Astrocyte (in vitro differentiated cells and primary cell): ENCODE measurements at regions not wholly inside any gene's neighbourhood (a gene's known extent, or its start where the extent isn't known, plus 50 kb on each side); places are given as distances from the start of the nearest gene placed in this dataset.

Source experiments
- DNase-seq: peaks from one replicate; pipeline ENCODE4 v3.0.0-alpha.2; 2010; ENCODE audit warnings: low read depth
- FAIRE-seq: peaks from 2 replicates; lab custom pipeline; 2011; peaks lifted over from hg19 to GRCh38; lab: Jason Lieb, UNC
- H2AFZ ChIP-seq: 2 replicates; pipeline ENCODE4 v1.6.0; 2012; ENCODE audit warnings: low read depth, low read length, inconsistent platforms
- H3K27ac ChIP-seq: 2 replicates; pipeline ENCODE4 v1.5.1; 2011; ENCODE audit warnings: low read depth, low read length, inconsistent platforms
- H3K27me3 ChIP-seq: 2 replicates; pipeline ENCODE4 v1.6.0; 2011; ENCODE audit warnings: low read length, inconsistent platforms; ENCODE audit not compliant: insufficient read depth
- H3K36me3 ChIP-seq: 2 replicates; pipeline ENCODE4 v1.5.1; 2011; ENCODE audit warnings: low read length, inconsistent platforms; ENCODE audit not compliant: insufficient read depth
- H3K4me1 ChIP-seq: 2 replicates; pipeline ENCODE4 v1.5.1; 2011; ENCODE audit warnings: low read length, inconsistent platforms; ENCODE audit not compliant: insufficient read depth
- H3K4me2 ChIP-seq: 2 replicates; pipeline ENCODE4 v1.6.0; 2012; ENCODE audit warnings: low read length, inconsistent platforms
- H3K4me3 ChIP-seq: 2 replicates; pipeline ENCODE4 v1.5.1; 2011; ENCODE audit warnings: low read depth, mild to moderate bottlenecking, low read length, inconsistent platforms; ENCODE audit not compliant: insufficient read depth
- H3K79me2 ChIP-seq: 2 replicates; pipeline ENCODE4 v1.6.0; 2012; ENCODE audit warnings: mild to moderate bottlenecking, low read length, inconsistent platforms; ENCODE audit not compliant: insufficient read depth
- H3K9ac ChIP-seq: 2 replicates; pipeline ENCODE4 v1.6.0; 2012; ENCODE audit warnings: mild to moderate bottlenecking, low read length, inconsistent platforms
- H3K9me3 ChIP-seq: 2 replicates; pipeline ENCODE4 v1.5.1; 2012; ENCODE audit warnings: low read depth, mild to moderate bottlenecking, low read length, inconsistent platforms; ENCODE audit not compliant: insufficient read depth
- H4K20me1 ChIP-seq: 2 replicates; pipeline ENCODE4 v1.6.0; 2012; ENCODE audit warnings: low read length, inconsistent platforms; ENCODE audit not compliant: insufficient read depth
- H3K27ac Mint-ChIP-seq: one replicate; pipeline ENCODE4 v1.8.0; 2021; ENCODE audit warnings: mild to moderate bottlenecking, mixed read lengths; ENCODE audit not compliant: unreplicated experiment
- H3K27me3 Mint-ChIP-seq: one replicate; pipeline ENCODE4 v1.8.0; 2021; ENCODE audit warnings: low read depth, mixed read lengths; ENCODE audit not compliant: unreplicated experiment
- H3K36me3 Mint-ChIP-seq: one replicate; pipeline ENCODE4 v1.8.0; 2021; ENCODE audit warnings: low read depth, mixed read lengths; ENCODE audit not compliant: unreplicated experiment
- H3K4me1 Mint-ChIP-seq: one replicate; pipeline ENCODE4 v1.8.0; 2021; ENCODE audit warnings: low read depth, mixed read lengths; ENCODE audit not compliant: unreplicated experiment
- H3K4me3 Mint-ChIP-seq: one replicate; pipeline ENCODE4 v1.8.0; 2021; ENCODE audit warnings: mild to moderate bottlenecking, moderate library complexity, mixed read lengths; ENCODE audit not compliant: unreplicated experiment
- H3K9me3 Mint-ChIP-seq: one replicate; pipeline ENCODE4 v1.8.0; 2021; ENCODE audit warnings: mild to moderate bottlenecking, mixed read lengths; ENCODE audit not compliant: unreplicated experiment
- CTCF ChIP-seq: IDR thresholded peaks from 2 replicates; pipeline ENCODE4 v1.5.1; 2011; ENCODE audit warnings: low read depth, mild to moderate bottlenecking, inconsistent platforms, low read length, moderate library complexity; ENCODE audit not compliant: insufficient read depth
- EZH2 ChIP-seq: IDR thresholded peaks from 2 replicates; pipeline ENCODE4 v1.6.1; 2012; ENCODE audit warnings: mild to moderate bottlenecking, low read length, inconsistent platforms; ENCODE audit not compliant: insufficient read depth

GRCh38 chr5:86795659-86796058 is 177.9 kb downstream of the COX7C start:
- no peaks in the 10 kb centered on the region for H4K20me1 ChIP-seq
- H3K9ac ChIP-seq, result no peak overlapping the region
- DNase-seq, result no peak
- H3K4me3 ChIP-seq, result no peak overlapping the region
- no peaks in the 10 kb centered on the region for H3K27me3 Mint-ChIP-seq
- FAIRE-seq, result no peak
- TF ChIP-seq CTCF (no peak), EZH2 (no peak)
- no peaks in the 10 kb centered on the region for H3K9me3 ChIP-seq
- H2AFZ ChIP-seq, result no peak overlapping the region
- H3K4me3 Mint-ChIP-seq, result no peak overlapping the region
- H3K79me2 ChIP-seq, result no peaks in the 10 kb centered on the region
- no peaks in the 10 kb centered on the region for H3K36me3 ChIP-seq
- no peaks in the 10 kb centered on the region for H3K27me3 ChIP-seq
- H3K4me2 ChIP-seq, result no peak overlapping the region
- no peak overlapping the region for H3K27ac ChIP-seq
- peaks cover 12% of the 10 kb centered on the region for H3K4me1 Mint-ChIP-seq
- no peaks in the 10 kb centered on the region for H3K4me1 ChIP-seq
- H3K36me3 Mint-ChIP-seq, result no peaks in the 10 kb centered on the region
- H3K27ac Mint-ChIP-seq, result no peak overlapping the region
- H3K9me3 Mint-ChIP-seq, result no peaks in the 10 kb centered on the region

GRCh38 chr5:86797677-86798076 is 179.9 kb downstream of the COX7C start:
- FAIRE-seq, result no peak

More at GRCh38 chr5:86797677-86798076, 179.9 kb downstream of the COX7C start:
- Histone ChIP-seq H3K9me3 (no peaks in the 10 kb centered on the region), H3K4me3 (no peak overlapping the region), H3K4me2 (no peak overlapping the region), H3K79me2 (no peaks in the 10 kb centered on the region), H2AFZ (peak overlapping the region; percentile 12), H3K4me1 (no peaks in the 10 kb centered on the region), H3K27ac (no peak overlapping the region), H3K27me3 (no peaks in the 10 kb centered on the region), H3K36me3 (no peaks in the 10 kb centered on the region), H4K20me1 (no peaks in the 10 kb centered on the region), H3K9ac (no peak overlapping the region)
- H3K36me3 Mint-ChIP-seq, result no peaks in the 10 kb centered on the region
- peak overlapping the region; percentile 60 for H3K27ac Mint-ChIP-seq
- no peak for TF ChIP-seq CTCF
- TF ChIP-seq EZH2, result no peak
- no peaks in the 10 kb centered on the region for H3K9me3 Mint-ChIP-seq
- DNase-seq, result no peak
- peaks cover 16% of the 10 kb centered on the region for H3K4me1 Mint-ChIP-seq
- H3K27me3 Mint-ChIP-seq, result no peaks in the 10 kb centered on the region
- no peak overlapping the region for H3K4me3 Mint-ChIP-seq
